HCT116 (cell line): ENCODE measurements at regions not wholly inside any gene's neighbourhood (a gene's known extent, or its start where the extent isn't known, plus 50 kb on each side); places are given as distances from the start of the nearest gene placed in this dataset.
"Not testable (repeated sequence)": the region's sequence is repeated elsewhere in the genome, so short reads cannot be mapped to it uniquely, and the experiment has no call there.

ENCODE experiments used
- ATAC-seq: fragments of 200-7000 bp; cut with Tn5 transposase; 2 replicates; pipeline ENCODE4 v1.9.1; 2020; ENCODE audit warnings: mild to moderate bottlenecking, moderate library complexity
- BruUV-seq: library from RNA; stranded (reverse); fragments of 400-500 nt; replicated peaks from 2 replicates; lab custom pipeline; 2021; lab: Mats Ljungman, UMichigan
- CTCF ChIA-PET: fragments of 300-600 bp; sonication (Branson Sonifier 250); formaldehyde crosslinking; loops from one replicate; lab custom pipeline; 2021; ENCODE audit warnings: antibody characterized with exemption; lab: Charles Lee
- POLR2A ChIA-PET: fragments of 300-600, 350-600 bp; sonication (Branson Sonifier 250); formaldehyde crosslinking; loops from one replicate; lab custom pipeline; 2021; ENCODE audit warnings: antibody characterized with exemption; lab: Charles Lee
- RAD21 ChIA-PET, 2 experiments: fragments of 300-600 bp; sonication (Branson Sonifier 250); formaldehyde crosslinking; loops; one replicate each; lab custom pipeline; 2023; ENCODE audit warnings: low total read pairs in 2 of 2; ENCODE audit not compliant: uncharacterized antibody in 2 of 2, unreplicated experiment in 2 of 2, low non-redundant PET in 1 of 2; lab: Charles Lee
- DNase-seq: peaks from one replicate; pipeline ENCODE4 v3.0.0-alpha.2; 2010; ENCODE audit warnings: low read depth, low spot score
- H2AFZ ChIP-seq: fragments of 200-600 bp; shearing (Covaris generic), sonication (generic); 2 replicates; pipeline ENCODE4 v1.6.1; 2017; ENCODE audit warnings: low read depth, mixed run types, mixed read lengths, antibody characterized with exemption, low read length; ENCODE audit not compliant: poor library complexity, severe bottlenecking
- H3K27ac ChIP-seq: 2 replicates; pipeline ENCODE4 v1.5.1; 2012; ENCODE audit warnings: low read depth, low read length
- H3K27me3 ChIP-seq: fragments of 200-600 bp; sonication (generic); 2 replicates; pipeline ENCODE4 v1.6.1; 2016; ENCODE audit warnings: mixed run types, low read length, mixed read lengths; ENCODE audit not compliant: insufficient read depth
- H3K36me3 ChIP-seq, 2 experiments: fragments of 200-500 bp in 1 of 2; fragments of 200-600 bp in 1 of 2; sonication (Bioruptor generic) in 1 of 2; sonication (generic) in 1 of 2; 2 replicates each; pipeline versions ENCODE4 v1.5.1 to v1.6.1; 2014 to 2016; ENCODE audit warnings: low read length in 2 of 2, inconsistent platforms in 1 of 2, mixed read lengths in 1 of 2, mixed run types in 1 of 2; ENCODE audit not compliant: insufficient read depth in 2 of 2, control insufficient read depth in 1 of 2
- H3K4me1 ChIP-seq, 2 experiments: fragments of 200-600 bp in 1 of 2; sonication (generic) in 1 of 2; 2 replicates each; pipeline versions ENCODE4 v1.5.1 to v1.6.1; 2012 to 2017; ENCODE audit warnings: low read length in 2 of 2, inconsistent platforms in 1 of 2, mild to moderate bottlenecking in 1 of 2, mixed read lengths in 1 of 2, mixed run types in 1 of 2, moderate library complexity in 1 of 2; ENCODE audit not compliant: insufficient read depth in 2 of 2, control insufficient read depth in 1 of 2
- H3K4me2 ChIP-seq: fragments of 200-600 bp; sonication (generic); 2 replicates; pipeline ENCODE4 v1.6.1; 2017; ENCODE audit warnings: mixed run types, low read length, mixed read lengths
- H3K4me3 ChIP-seq, 2 experiments: fragments of 200-600 bp in 1 of 2; sonication (generic) in 1 of 2; replicated peaks in 1 of 2; 2 replicates each; pipeline ENCODE4 v1.5.1; 2011 to 2016; ENCODE audit warnings: low read length in 2 of 2, control low read depth in 1 of 2, low read depth in 1 of 2, mild to moderate bottlenecking in 1 of 2, mixed read lengths in 1 of 2, mixed run types in 1 of 2
- H3K79me2 ChIP-seq: fragments of 200-600 bp; sonication (generic); 2 replicates; pipeline ENCODE4 v1.6.1; 2017; ENCODE audit warnings: mild to moderate bottlenecking, mixed run types, low read length, moderate library complexity, mixed read lengths; ENCODE audit not compliant: insufficient read depth
- H3K9ac ChIP-seq: fragments of 200-600 bp; sonication (generic); 2 replicates; pipeline ENCODE4 v1.6.1; 2016; ENCODE audit warnings: low read length, mixed read lengths
- H3K9me2 ChIP-seq: fragments of 200-600 bp; sonication (generic), shearing (Covaris generic); 2 replicates; pipeline ENCODE4 v1.6.1; 2017; ENCODE audit warnings: mixed run types, mild to moderate bottlenecking, moderate library complexity; ENCODE audit not compliant: insufficient read depth
- H3K9me3 ChIP-seq, 2 experiments: fragments of 200-500 bp in 1 of 2; fragments of 200-600 bp in 1 of 2; sonication (Bioruptor generic) in 1 of 2; sonication (generic) in 1 of 2; 2 replicates each; pipeline ENCODE4 v1.6.1; 2014 to 2017; ENCODE audit warnings: low read length in 2 of 2, mixed read lengths in 2 of 2, inconsistent platforms in 1 of 2, low read depth in 1 of 2, mild to moderate bottlenecking in 1 of 2, mixed run types in 1 of 2, moderate library complexity in 1 of 2; ENCODE audit not compliant: control insufficient read depth in 1 of 2, insufficient read depth in 1 of 2
- H4K20me1 ChIP-seq: fragments of 200-600 bp; sonication (generic), shearing (Covaris generic); 2 replicates; pipeline ENCODE4 v1.6.1; 2017; ENCODE audit warnings: mixed run types, mild to moderate bottlenecking, moderate library complexity; ENCODE audit not compliant: insufficient read depth
- intact Hi-C: fragments of 100-400 bp; cut with micrococcal nuclease; formaldehyde crosslinking; loops from 2 replicates; pipeline ENCODE4 v1.10.0; 2022

GRCh38 chr1:223998676-223999455, 115.0 kb upstream of the FBXO28 start:
- intact Hi-C loops, POLR2A ChIA-PET, H3K4me1 ChIP-seq, H3K9me3 ChIP-seq, H4K20me1 ChIP-seq, H3K27ac ChIP-seq, DNase-seq, BruUV-seq, H3K27me3 ChIP-seq, H3K36me3 ChIP-seq, H2AFZ ChIP-seq, H3K4me3 ChIP-seq, H3K9me2 ChIP-seq, RAD21 ChIA-PET, H3K79me2 ChIP-seq, CTCF ChIA-PET, H3K9ac ChIP-seq, ATAC-seq, H3K4me2 ChIP-seq: not testable (repeated sequence)

GRCh38 chr1:223996376-223996775, 117.5 kb upstream of the FBXO28 start:
- DNase-seq, H3K4me1 ChIP-seq, BruUV-seq, RAD21 ChIA-PET, H3K27ac ChIP-seq, H3K27me3 ChIP-seq, H3K79me2 ChIP-seq, intact Hi-C loops, H3K9me2 ChIP-seq, H4K20me1 ChIP-seq, CTCF ChIA-PET, H3K9me3 ChIP-seq, H2AFZ ChIP-seq, H3K9ac ChIP-seq, H3K36me3 ChIP-seq, ATAC-seq, POLR2A ChIA-PET, H3K4me2 ChIP-seq, H3K4me3 ChIP-seq: not testable (repeated sequence)
